ENCODE measurements at regions not wholly inside any gene's neighbourhood (a gene's known extent, or its start where the extent isn't known, plus 50 kb on each side); places are given as distances from the start of the nearest gene placed in this dataset.

GRCh38 chr5:3350781-3351180, 244.9 kb upstream of the IRX1 start:
- Histone ChIP-seq H3K4me1 (ENCODE audit: insufficient read depth, low read length) (no peaks in the 10 kb centered on the region), H3K27me3 (ENCODE audit: insufficient read depth, low read length) (no peaks in the 10 kb centered on the region), H3K4me3 (ENCODE audit: low read length) (no peak overlapping the region), H3K9me3 (ENCODE audit: low read depth, low read length) (no peaks in the 10 kb centered on the region)

GRCh38 chr5:3349704-3350565, 245.7 kb upstream of the IRX1 start:
- no peak overlapping the region for H3K4me3 ChIP-seq (ENCODE audit: low read length)
- H3K4me1 ChIP-seq (ENCODE audit: insufficient read depth, low read length): no peaks in the 10 kb centered on the region
- no peaks in the 10 kb centered on the region for H3K9me3 ChIP-seq (ENCODE audit: low read depth, low read length)
- no peaks in the 10 kb centered on the region for H3K27me3 ChIP-seq (ENCODE audit: insufficient read depth, low read length)

- Histone ChIP-seq H3K4me3 (ENCODE audit: low read length) (no peak overlapping the region), H3K27me3 (ENCODE audit: insufficient read depth, low read length) (no peaks in the 10 kb centered on the region), H3K4me1 (ENCODE audit: insufficient read depth, low read length) (no peaks in the 10 kb centered on the region), H3K9me3 (ENCODE audit: low read depth, low read length) (no peaks in the 10 kb centered on the region)
These were observed 246.8 kb upstream of the IRX1 start for GRCh38 chr5:3348576-3349535.

- Histone ChIP-seq H3K27me3 (ENCODE audit: insufficient read depth, low read length) (no peaks in the 10 kb centered on the region), H3K9me3 (ENCODE audit: low read depth, low read length) (no peaks in the 10 kb centered on the region), H3K4me1 (ENCODE audit: insufficient read depth, low read length) (no peaks in the 10 kb centered on the region), H3K4me3 (ENCODE audit: low read length) (no peak overlapping the region)
These were observed 247.9 kb upstream of the IRX1 start for GRCh38 chr5:3347741-3348140.

- H3K4me1 ChIP-seq (ENCODE audit: insufficient read depth, low read length): no peaks in the 10 kb centered on the region
- H3K4me3 ChIP-seq (ENCODE audit: low read length): no peak overlapping the region
- H3K27me3 ChIP-seq (ENCODE audit: insufficient read depth, low read length): no peaks in the 10 kb centered on the region
- H3K9me3 ChIP-seq (ENCODE audit: low read depth, low read length): no peaks in the 10 kb centered on the region
These were observed 249.4 kb upstream of the IRX1 start for GRCh38 chr5:3346111-3346820.

- Histone ChIP-seq H3K4me3 (ENCODE audit: low read length) (no peak overlapping the region), H3K9me3 (ENCODE audit: low read depth, low read length) (no peaks in the 10 kb centered on the region), H3K27me3 (ENCODE audit: insufficient read depth, low read length) (no peaks in the 10 kb centered on the region), H3K4me1 (ENCODE audit: insufficient read depth, low read length) (no peaks in the 10 kb centered on the region)
These were observed 250.4 kb upstream of the IRX1 start for GRCh38 chr5:3345195-3345594.

GRCh38 chr5:3344671-3345070, 251.0 kb upstream of the IRX1 start:
- Histone ChIP-seq H3K4me1 (ENCODE audit: insufficient read depth, low read length) (no peaks in the 10 kb centered on the region), H3K4me3 (ENCODE audit: low read length) (no peak overlapping the region), H3K9me3 (ENCODE audit: low read depth, low read length) (no peaks in the 10 kb centered on the region), H3K27me3 (ENCODE audit: insufficient read depth, low read length) (no peaks in the 10 kb centered on the region)

- Histone ChIP-seq H3K9me3 (ENCODE audit: low read depth, low read length) (no peaks in the 10 kb centered on the region), H3K27me3 (ENCODE audit: insufficient read depth, low read length) (no peaks in the 10 kb centered on the region), H3K4me1 (ENCODE audit: insufficient read depth, low read length) (no peaks in the 10 kb centered on the region), H3K4me3 (ENCODE audit: low read length) (no peak overlapping the region)
These were observed 251.7 kb upstream of the IRX1 start for GRCh38 chr5:3343911-3344310.

- no peaks in the 10 kb centered on the region for H3K9me3 ChIP-seq (ENCODE audit: low read depth, low read length)
- H3K27me3 ChIP-seq (ENCODE audit: insufficient read depth, low read length): no peaks in the 10 kb centered on the region
- H3K4me1 ChIP-seq (ENCODE audit: insufficient read depth, low read length): no peaks in the 10 kb centered on the region
- no peak overlapping the region for H3K4me3 ChIP-seq (ENCODE audit: low read length)
These were observed 252.4 kb upstream of the IRX1 start for GRCh38 chr5:3343211-3343610.

- no peaks in the 10 kb centered on the region for H3K4me1 ChIP-seq (ENCODE audit: insufficient read depth, low read length)
- H3K4me3 ChIP-seq (ENCODE audit: low read length): no peak overlapping the region
- no peaks in the 10 kb centered on the region for H3K27me3 ChIP-seq (ENCODE audit: insufficient read depth, low read length)
- H3K9me3 ChIP-seq (ENCODE audit: low read depth, low read length): no peaks in the 10 kb centered on the region
These were observed 253.1 kb upstream of the IRX1 start for GRCh38 chr5:3342271-3343100.

GRCh38 chr5:3341446-3342240, 254.0 kb upstream of the IRX1 start:
- H3K9me3 ChIP-seq (ENCODE audit: low read depth, low read length): no peaks in the 10 kb centered on the region
- H3K4me3 ChIP-seq (ENCODE audit: low read length): no peak overlapping the region
- no peaks in the 10 kb centered on the region for H3K27me3 ChIP-seq (ENCODE audit: insufficient read depth, low read length)
- no peaks in the 10 kb centered on the region for H3K4me1 ChIP-seq (ENCODE audit: insufficient read depth, low read length)

GRCh38 chr5:3340471-3340870, 255.2 kb upstream of the IRX1 start:
- no peaks in the 10 kb centered on the region for H3K27me3 ChIP-seq (ENCODE audit: insufficient read depth, low read length)
- no peak overlapping the region for H3K4me3 ChIP-seq (ENCODE audit: low read length)
- H3K4me1 ChIP-seq (ENCODE audit: insufficient read depth, low read length): no peaks in the 10 kb centered on the region
- no peaks in the 10 kb centered on the region for H3K9me3 ChIP-seq (ENCODE audit: low read depth, low read length)

GRCh38 chr5:3339798-3340115, 255.9 kb upstream of the IRX1 start:
- H3K9me3 ChIP-seq (ENCODE audit: low read depth, low read length): no peaks in the 10 kb centered on the region

More at GRCh38 chr5:3339798-3340115, 255.9 kb upstream of the IRX1 start:
- Histone ChIP-seq H3K4me3 (ENCODE audit: low read length) (no peak overlapping the region), H3K27me3 (ENCODE audit: insufficient read depth, low read length) (no peaks in the 10 kb centered on the region), H3K4me1 (ENCODE audit: insufficient read depth, low read length) (no peaks in the 10 kb centered on the region)
